ACC112 (cell line): ENCODE measurements at regions not wholly inside any gene's neighbourhood (a gene's known extent, or its start where the extent isn't known, plus 50 kb on each side); places are given as distances from the start of the nearest gene placed in this dataset.

ENCODE experiments used
- H2AFZ ChIP-seq: fragments of 200-600 bp; sonication (generic); one replicate; pipeline ENCODE4 v1.6.0; 2017; ENCODE audit warnings: antibody characterized with exemption, low read length; ENCODE audit not compliant: unreplicated experiment
- H3K27ac ChIP-seq: fragments of 200-600 bp; sonication (generic); 2 replicates; pipeline ENCODE4 v1.5.1; 2014; ENCODE audit warnings: low read depth, mild to moderate bottlenecking, antibody characterized with exemption, low read length, moderate library complexity
- H3K27me3 ChIP-seq: fragments of 200-600 bp; sonication (generic); 2 replicates; pipeline ENCODE4 v1.6.1; 2014; ENCODE audit warnings: mild to moderate bottlenecking, antibody characterized with exemption, low read length, moderate library complexity, mixed read lengths; ENCODE audit not compliant: insufficient read depth
- H3K36me3 ChIP-seq: fragments of 200-600 bp; sonication (generic); 2 replicates; pipeline ENCODE4 v1.6.1; 2016; ENCODE audit warnings: mild to moderate bottlenecking, antibody characterized with exemption, low read length, moderate library complexity, mixed read lengths; ENCODE audit not compliant: insufficient read depth
- H3K4me1 ChIP-seq: fragments of 200-600 bp; sonication (generic); one replicate; pipeline ENCODE4 v1.6.1; 2016; ENCODE audit warnings: low read length, mixed read lengths; ENCODE audit not compliant: insufficient read depth, unreplicated experiment, control insufficient read depth
- H3K4me3 ChIP-seq: fragments of 200-600 bp; sonication (generic); 2 replicates; pipeline ENCODE4 v1.5.1; 2014; ENCODE audit warnings: mild to moderate bottlenecking, low read depth, low read length
- H3K79me2 ChIP-seq: fragments of 200-600 bp; sonication (generic); one replicate; pipeline ENCODE4 v1.6.0; 2016; ENCODE audit warnings: low read length; ENCODE audit not compliant: control insufficient read depth, unreplicated experiment, insufficient read depth

DNA sequence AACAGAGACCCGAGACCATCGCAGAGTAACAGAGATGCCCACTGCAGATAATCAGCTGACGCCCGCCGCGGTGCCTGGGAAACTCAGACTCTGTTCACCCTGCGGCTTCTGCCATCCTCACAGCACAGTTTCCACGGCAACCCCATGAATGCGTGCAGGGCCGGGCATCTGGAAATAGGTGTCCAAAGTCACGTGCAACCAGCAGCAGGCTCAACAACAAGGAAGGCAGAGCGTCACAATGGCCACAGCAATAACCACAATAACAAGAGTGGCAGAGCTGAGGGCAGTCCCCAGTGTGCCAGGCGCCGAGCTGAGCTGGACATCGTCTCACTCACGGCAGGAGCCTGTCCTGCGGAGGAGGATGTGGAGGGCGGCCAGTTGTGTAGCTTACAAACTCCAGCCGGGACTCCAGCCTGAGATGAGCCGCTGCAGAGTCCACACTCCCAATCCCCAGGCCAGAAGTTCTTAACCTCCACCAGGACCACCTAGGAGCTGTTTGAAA is 102.0 kb downstream of the CRYAA start:
- Histone ChIP-seq H3K4me3 (no peak overlapping the region), H3K36me3 (no peaks in the 10 kb centered on the region), H3K4me1 (peaks cover 5% of the 10 kb centered on the region), H3K27ac (no peak overlapping the region), H2AFZ (no peak overlapping the region), H3K79me2 (no peaks in the 10 kb centered on the region), H3K27me3 (peaks cover 48% of the 10 kb centered on the region)

DNA sequence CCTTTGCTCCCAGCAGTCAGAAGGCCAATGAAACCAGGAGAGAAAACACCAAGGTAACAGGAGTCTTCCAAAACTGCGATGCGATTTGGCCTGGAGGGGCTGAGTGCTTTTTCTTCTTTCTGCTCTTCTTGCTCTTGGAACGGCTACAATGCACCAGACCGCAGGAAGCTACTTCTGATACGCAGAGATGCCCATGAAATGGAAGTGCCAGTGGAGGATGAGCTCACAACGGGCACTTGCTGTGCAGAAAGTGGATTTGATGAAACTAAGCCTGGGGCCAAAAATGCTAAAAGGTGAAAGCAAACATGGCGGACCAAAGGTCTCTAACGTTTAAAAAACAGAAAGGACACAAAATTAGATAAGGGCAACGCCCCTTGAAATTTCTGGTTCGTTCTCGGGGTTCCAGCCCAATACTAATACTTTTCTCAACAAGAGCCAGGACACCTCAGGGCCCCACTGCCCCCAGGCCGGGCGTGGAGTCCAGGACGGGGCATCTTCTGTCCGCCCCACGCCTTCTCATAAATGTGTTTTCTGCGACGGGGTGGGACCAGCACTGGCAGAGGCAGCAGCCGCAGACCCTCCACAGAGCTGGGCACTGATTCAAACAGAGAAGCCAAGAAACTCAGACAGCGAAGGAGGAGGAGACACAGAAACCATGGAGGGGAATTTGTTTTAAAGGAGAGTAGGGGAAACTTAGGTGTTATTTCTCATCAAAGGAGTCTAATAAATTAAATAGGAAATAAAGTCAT is 101.3 kb downstream of the CRYAA start:
- H3K4me1 ChIP-seq = peaks cover 5% of the 10 kb centered on the region
- no peak overlapping the region for H3K27ac ChIP-seq
- no peak overlapping the region for H3K4me3 ChIP-seq
- H2AFZ ChIP-seq = no peak overlapping the region
- H3K36me3 ChIP-seq = no peaks in the 10 kb centered on the region
- H3K27me3 ChIP-seq = peaks cover 47% of the 10 kb centered on the region
- no peaks in the 10 kb centered on the region for H3K79me2 ChIP-seq

DNA sequence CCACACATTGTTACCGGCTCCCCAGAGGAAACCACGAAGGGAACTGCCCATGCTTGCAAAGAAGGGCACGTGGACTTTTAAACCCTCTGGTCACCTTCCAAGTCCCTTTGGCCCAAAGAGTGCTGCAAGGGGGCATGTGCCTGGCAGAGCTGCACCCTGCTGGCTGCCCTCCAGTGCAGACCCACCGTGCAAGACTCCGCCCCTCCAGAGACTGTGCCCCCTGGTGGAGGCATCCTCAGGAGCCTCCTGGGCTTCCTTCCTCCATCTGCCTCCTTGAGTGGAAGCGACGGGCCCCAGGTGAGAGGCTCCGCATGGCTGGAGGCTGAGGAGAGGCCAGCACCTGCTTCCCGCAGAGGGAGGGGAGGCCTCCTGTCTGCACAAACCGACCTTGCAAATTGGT is 100.6 kb downstream of the CRYAA start:
- Histone ChIP-seq H3K4me3 (no peak overlapping the region), H3K79me2 (no peaks in the 10 kb centered on the region), H3K27ac (no peak overlapping the region), H3K4me1 (peaks cover 5% of the 10 kb centered on the region), H3K27me3 (peaks cover 42% of the 10 kb centered on the region), H2AFZ (no peak overlapping the region), H3K36me3 (no peaks in the 10 kb centered on the region)

DNA sequence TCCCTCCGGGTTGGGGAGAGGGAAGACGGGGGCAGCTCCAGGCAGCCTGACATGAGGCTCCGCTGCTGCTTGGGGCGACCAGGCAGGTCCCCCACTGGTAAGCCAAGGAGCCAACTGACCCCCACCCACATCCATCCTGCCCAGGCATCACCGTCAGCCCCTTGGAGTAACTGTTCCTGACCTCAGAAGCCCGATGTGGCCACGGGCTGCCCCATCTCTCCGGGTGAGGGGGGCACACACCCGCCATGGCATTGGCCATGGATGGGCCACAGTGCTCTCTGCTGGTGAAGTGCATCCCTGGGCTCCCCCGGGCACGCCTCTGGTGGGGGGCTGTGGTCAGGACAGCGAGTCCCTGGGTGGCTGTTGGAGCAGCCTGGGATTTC is 100.0 kb downstream of the CRYAA start:
- no peak overlapping the region for H3K27ac ChIP-seq
- no peak overlapping the region for H3K4me3 ChIP-seq
- peaks cover 36% of the 10 kb centered on the region for H3K27me3 ChIP-seq
- H3K4me1 ChIP-seq = peaks cover 5% of the 10 kb centered on the region
- H3K36me3 ChIP-seq = no peaks in the 10 kb centered on the region
- no peaks in the 10 kb centered on the region for H3K79me2 ChIP-seq
- H2AFZ ChIP-seq = no peak overlapping the region

DNA sequence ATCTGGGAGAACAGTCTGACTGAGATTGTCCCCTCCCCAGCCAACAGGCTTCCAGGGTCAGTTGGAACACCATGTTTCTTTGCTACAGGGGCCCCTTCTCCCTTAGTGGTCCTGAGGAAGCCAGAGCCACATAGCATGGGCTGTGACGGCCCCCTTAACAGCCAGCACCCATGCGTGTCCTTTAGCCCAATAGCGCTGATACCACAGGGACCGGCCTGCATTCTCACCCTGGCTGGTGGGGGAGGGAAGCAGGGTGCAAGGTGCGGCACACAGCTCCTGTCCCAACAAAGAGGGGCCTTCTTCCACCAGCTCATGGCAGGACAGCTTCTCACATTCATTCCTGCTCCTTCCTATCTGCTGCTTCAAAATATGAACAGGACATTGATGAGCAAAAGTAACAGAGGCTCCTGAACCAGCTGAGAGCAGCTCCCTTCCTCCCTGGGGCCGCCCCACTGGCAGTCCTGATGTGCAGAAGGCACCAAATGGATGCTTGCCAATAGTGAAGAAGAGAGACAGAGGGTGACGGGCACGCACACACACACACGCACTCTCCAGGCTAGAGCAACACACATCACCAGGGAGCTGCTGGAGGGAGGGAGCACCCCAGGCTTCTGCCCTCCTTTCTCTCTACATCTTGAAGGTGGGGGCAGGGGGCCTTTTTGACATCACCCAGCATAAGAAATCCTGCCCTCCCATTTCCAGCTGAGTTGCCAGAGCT is 99.4 kb downstream of the CRYAA start:
- H3K36me3 ChIP-seq = no peaks in the 10 kb centered on the region
- H3K27ac ChIP-seq = no peak overlapping the region
- no peaks in the 10 kb centered on the region for H3K79me2 ChIP-seq
- peaks cover 31% of the 10 kb centered on the region for H3K27me3 ChIP-seq
- H3K4me1 ChIP-seq = peaks cover 5% of the 10 kb centered on the region
- no peak overlapping the region for H3K4me3 ChIP-seq
- H2AFZ ChIP-seq = no peak overlapping the region

DNA sequence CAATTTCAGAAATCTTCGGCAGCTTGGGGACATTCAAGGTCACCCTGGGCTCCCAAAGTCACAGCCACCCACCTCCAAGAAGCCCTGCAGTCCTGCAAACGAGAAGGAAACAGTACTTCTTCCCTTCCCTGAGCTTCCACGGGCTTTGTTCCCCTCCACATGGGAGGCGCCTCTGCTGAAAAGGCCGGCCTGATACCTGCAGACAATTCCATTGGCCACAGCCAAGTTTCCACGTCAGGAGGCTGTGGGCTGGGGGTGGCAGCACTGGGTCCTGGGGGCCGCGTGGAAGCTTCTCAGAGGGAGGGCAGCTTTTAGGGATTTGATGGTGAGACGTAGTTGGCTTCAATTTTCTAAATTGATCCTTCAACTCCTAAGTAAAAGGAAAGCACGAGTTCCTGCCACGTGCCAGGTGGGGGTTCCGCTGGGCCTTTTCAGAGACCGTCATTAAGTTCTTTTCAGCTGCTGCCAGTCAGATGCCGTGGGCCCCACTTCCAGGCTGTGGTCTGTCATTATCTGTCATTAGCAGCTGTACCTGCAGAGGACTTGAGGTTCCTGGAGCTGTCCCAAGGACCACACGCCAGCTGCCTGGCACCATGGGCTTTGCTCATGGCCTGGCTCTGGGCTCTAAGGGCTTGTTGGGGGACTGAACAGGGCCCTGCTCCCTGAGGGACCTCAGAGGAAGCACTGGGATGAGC is 98.7 kb downstream of the CRYAA start:
- no peak overlapping the region for H2AFZ ChIP-seq
- peaks cover 25% of the 10 kb centered on the region for H3K27me3 ChIP-seq
- peaks cover 5% of the 10 kb centered on the region for H3K4me1 ChIP-seq
- H3K4me3 ChIP-seq = no peak overlapping the region
- no peaks in the 10 kb centered on the region for H3K79me2 ChIP-seq
- no peak overlapping the region for H3K27ac ChIP-seq
- no peaks in the 10 kb centered on the region for H3K36me3 ChIP-seq

DNA sequence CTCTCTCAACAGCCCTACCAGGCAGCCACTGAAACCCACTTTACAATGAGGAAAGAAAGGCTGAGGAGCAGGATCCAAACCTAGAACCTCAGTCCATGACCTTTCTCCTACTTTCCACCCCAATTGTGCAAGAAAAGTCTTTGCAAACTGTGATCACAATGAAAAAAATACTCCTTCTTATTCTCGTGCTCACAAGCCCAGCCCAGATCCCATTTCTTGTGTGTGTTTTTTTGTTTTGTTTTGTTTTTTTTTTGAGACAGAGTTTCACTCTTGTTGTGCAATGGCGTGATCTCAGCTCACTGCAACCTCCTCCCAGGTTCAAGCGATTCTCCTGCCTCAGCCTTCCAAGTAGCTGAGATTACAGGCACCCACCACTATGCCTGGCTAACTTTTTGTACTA is 97.7 kb downstream of the CRYAA start:
- Histone ChIP-seq H3K27me3 (peaks cover 18% of the 10 kb centered on the region), H3K4me1 (peaks cover 5% of the 10 kb centered on the region), H2AFZ (no peak overlapping the region), H3K79me2 (no peaks in the 10 kb centered on the region), H3K4me3 (no peak overlapping the region), H3K36me3 (no peaks in the 10 kb centered on the region), H3K27ac (no peak overlapping the region)

DNA sequence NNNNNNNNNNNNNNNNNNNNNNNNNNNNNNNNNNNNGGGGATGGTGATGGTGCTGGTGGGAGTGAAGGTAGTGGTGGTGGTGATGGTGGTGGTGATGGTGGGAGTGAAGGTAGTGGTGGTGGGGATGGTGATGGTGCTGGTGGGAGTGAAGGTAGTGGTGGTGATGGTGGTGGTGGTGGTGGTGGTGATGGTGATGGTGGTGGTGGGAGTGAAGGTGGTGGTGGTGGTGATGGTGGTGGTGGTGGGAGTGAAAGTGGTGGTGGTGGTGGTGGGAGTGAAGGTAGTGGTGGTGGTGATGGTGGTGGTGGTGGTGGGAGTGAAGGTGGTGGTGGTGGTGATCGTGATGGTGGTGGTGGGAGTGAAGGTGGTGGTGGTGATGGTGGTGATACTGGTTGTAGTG is 93.6 kb downstream of the CRYAA start:
- Histone ChIP-seq H3K4me3 (no peak overlapping the region), H3K4me1 (peaks cover 5% of the 10 kb centered on the region), H3K79me2 (no peaks in the 10 kb centered on the region), H3K36me3 (no peaks in the 10 kb centered on the region), H3K27me3 (no peaks in the 10 kb centered on the region), H3K27ac (no peak overlapping the region), H2AFZ (no peak overlapping the region)
